ENCODE measurements at regions not wholly inside any gene's neighbourhood (a gene's known extent, or its start where the extent isn't known, plus 50 kb on each side); places are given as distances from the start of the nearest gene placed in this dataset.

DNA sequence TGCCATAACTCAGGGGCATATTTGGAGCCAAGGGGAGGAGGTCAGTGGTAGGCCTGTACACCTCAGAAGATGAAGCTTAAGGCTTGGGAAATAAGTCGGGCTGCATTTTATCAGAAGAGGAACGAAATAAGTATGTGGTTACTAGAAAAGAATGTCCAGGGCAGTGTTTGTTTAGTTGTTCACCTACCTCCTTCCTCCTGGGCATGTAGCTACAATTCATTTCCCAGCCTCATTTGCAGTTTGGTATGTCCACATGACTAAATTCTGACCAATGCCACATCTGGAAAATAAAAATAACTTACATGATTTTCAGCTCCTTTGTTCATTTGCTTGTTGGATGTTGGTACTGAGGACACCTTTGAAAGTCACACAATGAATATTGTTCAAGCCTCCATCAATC, 294.5 kb upstream of the RGS17 start:
- H3K27ac ChIP-seq = no peak overlapping the region

GRCh38 chr6:153424719-153425400, 293.8 kb upstream of the RGS17 start:
- TF ChIP-seq, protein P1, sequence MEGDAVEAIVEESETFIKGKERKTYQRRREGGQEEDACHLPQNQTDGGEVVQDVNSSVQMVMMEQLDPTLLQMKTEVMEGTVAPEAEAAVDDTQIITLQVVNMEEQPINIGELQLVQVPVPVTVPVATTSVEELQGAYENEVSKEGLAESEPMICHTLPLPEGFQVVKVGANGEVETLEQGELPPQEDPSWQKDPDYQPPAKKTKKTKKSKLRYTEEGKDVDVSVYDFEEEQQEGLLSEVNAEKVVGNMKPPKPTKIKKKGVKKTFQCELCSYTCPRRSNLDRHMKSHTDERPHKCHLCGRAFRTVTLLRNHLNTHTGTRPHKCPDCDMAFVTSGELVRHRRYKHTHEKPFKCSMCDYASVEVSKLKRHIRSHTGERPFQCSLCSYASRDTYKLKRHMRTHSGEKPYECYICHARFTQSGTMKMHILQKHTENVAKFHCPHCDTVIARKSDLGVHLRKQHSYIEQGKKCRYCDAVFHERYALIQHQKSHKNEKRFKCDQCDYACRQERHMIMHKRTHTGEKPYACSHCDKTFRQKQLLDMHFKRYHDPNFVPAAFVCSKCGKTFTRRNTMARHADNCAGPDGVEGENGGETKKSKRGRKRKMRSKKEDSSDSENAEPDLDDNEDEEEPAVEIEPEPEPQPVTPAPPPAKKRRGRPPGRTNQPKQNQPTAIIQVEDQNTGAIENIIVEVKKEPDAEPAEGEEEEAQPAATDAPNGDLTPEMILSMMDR (IDR thresholded peaks at IDR 0.05) = no peak
- no peak for TF ChIP-seq ZFX (IDR thresholded peaks at IDR 0.05; ENCODE audit: borderline replicate concordance)
- H3K27ac ChIP-seq = no peak overlapping the region

More for the DNA sequence above, 294.5 kb upstream of the RGS17 start:
- no peak for TF ChIP-seq ZFX (IDR thresholded peaks at IDR 0.05; ENCODE audit: borderline replicate concordance)
- TF ChIP-seq, protein P1 (IDR thresholded peaks at IDR 0.05) = no peak

DNA sequence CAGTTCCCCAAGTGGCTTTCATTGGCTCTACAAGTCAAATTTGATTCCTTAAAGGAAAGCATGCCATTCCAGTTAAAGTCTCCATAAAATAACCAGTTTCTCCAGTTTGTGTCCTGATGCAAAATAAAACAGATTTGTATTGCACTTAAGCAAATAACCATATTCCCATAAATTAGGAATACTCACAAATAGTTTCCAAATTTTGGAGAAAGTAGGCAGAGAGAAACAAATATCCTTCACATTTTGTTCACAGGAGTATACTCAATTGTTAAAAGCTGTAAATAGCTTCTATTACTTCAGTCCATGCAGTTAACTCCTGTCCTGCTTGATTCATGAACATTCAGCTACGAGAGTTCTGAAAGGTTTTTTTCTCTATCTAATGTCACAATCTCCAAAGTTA, 281.4 kb upstream of the RGS17 start:
- no peak for TF ChIP-seq ZFX (IDR thresholded peaks at IDR 0.05; ENCODE audit: borderline replicate concordance)
- TF ChIP-seq, protein P1 (IDR thresholded peaks at IDR 0.05) = no peak
- no peak overlapping the region for H3K27ac ChIP-seq

GRCh38 chr6:153411070-153411648, 280.1 kb upstream of the RGS17 start:
- no peak for TF ChIP-seq ZFX (IDR thresholded peaks at IDR 0.05; ENCODE audit: borderline replicate concordance)
- TF ChIP-seq, protein P1 (IDR thresholded peaks at IDR 0.05) = no peak
- H3K27ac ChIP-seq = no peak overlapping the region

DNA sequence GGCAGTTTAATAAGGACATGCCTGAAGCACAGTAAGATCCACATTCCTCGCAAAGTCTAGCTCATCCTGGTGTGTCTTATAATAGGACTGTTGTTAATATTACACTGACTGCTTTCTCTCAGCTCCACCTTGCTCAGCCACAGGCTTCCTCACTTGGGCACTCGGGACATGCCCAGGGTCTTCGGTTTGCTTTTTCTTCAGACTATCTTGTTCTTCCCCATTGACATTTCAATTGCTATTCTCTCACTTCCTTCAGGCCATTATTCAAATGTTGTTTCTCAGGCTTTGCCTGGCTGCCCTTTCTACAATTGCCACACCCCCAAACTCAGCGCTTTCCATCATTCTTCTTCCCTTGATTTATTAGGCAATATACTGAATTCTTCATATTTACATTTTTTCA, 274.8 kb upstream of the RGS17 start:
- TF ChIP-seq, protein P1 (IDR thresholded peaks at IDR 0.05) = no peak
- no peak for TF ChIP-seq ZFX (IDR thresholded peaks at IDR 0.05; ENCODE audit: borderline replicate concordance)
- no peak overlapping the region for H3K27ac ChIP-seq

DNA sequence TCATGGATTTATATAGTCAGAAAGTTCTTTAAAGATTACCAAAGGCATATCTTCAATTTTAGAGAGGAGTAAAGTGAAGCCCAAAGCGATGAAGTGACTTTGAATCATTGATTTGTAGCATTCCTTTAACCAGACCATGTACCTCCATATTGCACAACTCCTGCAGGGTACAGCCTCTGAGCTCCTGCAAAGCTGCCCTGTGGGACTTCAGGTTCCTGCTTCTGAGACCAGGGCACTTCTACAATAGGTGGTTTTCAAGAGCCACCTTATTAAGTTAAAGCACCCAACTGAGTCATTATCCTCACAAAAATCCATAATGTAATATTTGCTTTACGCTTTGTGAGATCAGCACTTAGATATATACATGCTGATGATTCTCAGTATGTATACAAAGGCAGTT, 270.7 kb upstream of the RGS17 start:
- H3K27ac ChIP-seq = no peak overlapping the region
- TF ChIP-seq, protein P1 (IDR thresholded peaks at IDR 0.05) = no peak
- no peak for TF ChIP-seq ZFX (IDR thresholded peaks at IDR 0.05; ENCODE audit: borderline replicate concordance)

- no peak overlapping the region for H3K27ac ChIP-seq
- TF ChIP-seq ZFX (IDR thresholded peaks at IDR 0.05; ENCODE audit: borderline replicate concordance) = no peak
- TF ChIP-seq, protein P1 (IDR thresholded peaks at IDR 0.05) = no peak
Observed at GRCh38 chr6:153392156-153392555, 261.1 kb upstream of the RGS17 start.
